NCI-H1092 (cell line): ENCODE measurements at regions not wholly inside any gene's neighbourhood (a gene's known extent, or its start where the extent isn't known, plus 50 kb on each side); places are given as distances from the start of the nearest gene placed in this dataset.
"Not testable (repeated sequence)": the region's sequence is repeated elsewhere in the genome, so short reads cannot be mapped to it uniquely, and the experiment has no call there.

Experiments
- DNase-seq: peaks from one replicate; lab custom pipeline; 2025; lab: John Stamatoyannopoulos, UW

- DNase-seq, result no peak
These were observed 50.8 kb upstream of the BEND6 start for GRCh38 chr6:56904068-56904467.

GRCh38 chr6:56902641-56903464 lies 52.1 kb upstream of the BEND6 start:
- no peak for DNase-seq

- DNase-seq, result no peak
These were observed 54.1 kb upstream of the BEND6 start for GRCh38 chr6:56900784-56901183.

- DNase-seq, result no peak
These were observed 55.2 kb upstream of the BEND6 start for GRCh38 chr6:56899753-56900152.

- no peak for DNase-seq
These were observed 55.6 kb upstream of the BEND6 start for GRCh38 chr6:56899311-56899710.

- no peak for DNase-seq
These were observed 56.9 kb upstream of the BEND6 start for GRCh38 chr6:56897789-56898529.

GRCh38 chr6:56891754-56892153 lies 63.2 kb upstream of the BEND6 start:
- DNase-seq, result no peak

GRCh38 chr6:56890683-56891429 lies 64.1 kb upstream of the BEND6 start:
- DNase-seq, result no peak

- no peak for DNase-seq
These were observed 64.8 kb upstream of the BEND6 start for GRCh38 chr6:56890066-56890465.

- DNase-seq, result no peak
These were observed 65.4 kb upstream of the BEND6 start for GRCh38 chr6:56889492-56889891.

GRCh38 chr6:56888687-56889086 lies 66.2 kb upstream of the BEND6 start:
- DNase-seq, result no peak

- DNase-seq, result no peak
These were observed 67.8 kb upstream of the BEND6 start for GRCh38 chr6:56887086-56887485.

- DNase-seq, result no peak
These were observed 77.0 kb upstream of the BEND6 start for GRCh38 chr6:56877922-56878321.

- DNase-seq, result no peak
These were observed 78.9 kb upstream of the BEND6 start for GRCh38 chr6:56875961-56876360.

- no peak for DNase-seq
These were observed 79.4 kb upstream of the BEND6 start for GRCh38 chr6:56875523-56875922.

GRCh38 chr6:56874328-56874727 lies 80.6 kb upstream of the BEND6 start:
- DNase-seq, result no peak

GRCh38 chr6:56870053-56870452 lies 84.9 kb upstream of the BEND6 start:
- DNase-seq, result not testable (repeated sequence)

- DNase-seq, result no peak
These were observed 85.6 kb upstream of the BEND6 start for GRCh38 chr6:56869346-56869745.

- no peak for DNase-seq
These were observed 86.2 kb upstream of the BEND6 start for GRCh38 chr6:56868687-56869086.

- DNase-seq, result no peak
These were observed 87.9 kb upstream of the BEND6 start for GRCh38 chr6:56866917-56867522.

GRCh38 chr6:56865081-56865875 lies 89.6 kb upstream of the BEND6 start:
- DNase-seq, result no peak
